HEK293 (cell line): ENCODE measurements at regions not wholly inside any gene's neighbourhood (a gene's known extent, or its start where the extent isn't known, plus 50 kb on each side); places are given as distances from the start of the nearest gene placed in this dataset.

Experiments
- CTCF ChIA-PET: fragments of 350-600 bp; formaldehyde crosslinking; extraction: SDS; loops from one replicate; lab custom pipeline; 2021; ENCODE audit warnings: antibody characterized with exemption; lab: Yijun Ruan, JAX
- POLR2A ChIA-PET: fragments of 300-600 bp; formaldehyde crosslinking; extraction: SDS; loops from one replicate; lab custom pipeline; 2020; ENCODE audit warnings: antibody characterized with exemption, inconsistent platforms; lab: Yijun Ruan, JAX
- H3K27ac ChIP-seq: fragments of 200-500 bp; sonication (Bioruptor generic); 2 replicates; pipeline ENCODE4 v1.5.1; 2014; ENCODE audit warnings: low read depth, low read length, control low read depth, inconsistent platforms; ENCODE audit errors: extremely low read depth
- H3K36me3 ChIP-seq, 2 experiments: fragments of 200-500 bp in 1 of 2; sonication (Bioruptor generic) in 1 of 2; 1 replicate in 1 of 2; 2 replicates in 1 of 2; pipeline ENCODE4 v1.5.1; 2014 to 2017; ENCODE audit warnings: inconsistent platforms in 2 of 2, low read length in 2 of 2; ENCODE audit not compliant: control insufficient read depth in 2 of 2, insufficient read depth in 1 of 2
- H3K4me1 ChIP-seq: fragments of 200-500 bp; sonication (Bioruptor generic); 2 replicates; pipeline ENCODE4 v1.5.1; 2014; ENCODE audit warnings: mild to moderate bottlenecking, low read length, inconsistent platforms; ENCODE audit not compliant: control insufficient read depth, insufficient read depth
- H3K4me3 ChIP-seq: 2 replicates; pipeline ENCODE4 v1.5.1; 2011; ENCODE audit warnings: low read depth, mild to moderate bottlenecking, control low read depth, low read length, moderate library complexity
- H3K9me3 ChIP-seq: fragments of 200-500 bp; sonication (Bioruptor generic); 2 replicates; pipeline ENCODE4 v1.5.1; 2014; ENCODE audit warnings: low read depth, low read length, inconsistent platforms; ENCODE audit not compliant: control insufficient read depth, insufficient read depth
- GLI2 ChIP-seq: fragments of 450-650 bp; formaldehyde crosslinking; IDR thresholded peaks from 2 replicates; pipeline ENCODE4; 2017; ENCODE audit warnings: missing biosample characterization, missing genetic modification characterization, low read depth, borderline replicate concordance
- PATZ1 ChIP-seq: fragments of 450-650 bp; formaldehyde crosslinking; IDR thresholded peaks from 2 replicates; pipeline ENCODE4 v1.5.1; 2016; ENCODE audit warnings: missing biosample characterization, missing genetic modification characterization
- PRDM4 ChIP-seq: fragments of 450-650 bp; formaldehyde crosslinking; IDR thresholded peaks from 2 replicates; pipeline ENCODE4 v1.5.1; 2017; ENCODE audit warnings: missing biosample characterization, missing genetic modification characterization
- SETDB1 ChIP-seq: IDR thresholded peaks from one replicate; pipeline ENCODE4 v1.6.1; 2017; ENCODE audit warnings: mild to moderate bottlenecking, low read length, moderate library complexity, mixed read lengths; ENCODE audit not compliant: insufficient read length
- SP3 ChIP-seq: fragments of 450-650 bp; formaldehyde crosslinking; IDR thresholded peaks from 2 replicates; pipeline ENCODE4 v1.5.1; 2016; ENCODE audit warnings: missing biosample characterization, missing genetic modification characterization
- ZBTB21 ChIP-seq: fragments of 450-650 bp; formaldehyde crosslinking; IDR thresholded peaks from 2 replicates; pipeline ENCODE4 v1.5.1; 2017; ENCODE audit warnings: missing biosample characterization, missing genetic modification characterization
- ZNF140 ChIP-seq: fragments of 450-650 bp; formaldehyde crosslinking; IDR thresholded peaks from 2 replicates; pipeline ENCODE4 v1.5.1; 2016; ENCODE audit warnings: missing biosample characterization, missing genetic modification characterization
- ZNF24 ChIP-seq: fragments of 450-650 bp; formaldehyde crosslinking; IDR thresholded peaks from 2 replicates; pipeline ENCODE4 v1.5.1; 2016; ENCODE audit warnings: missing biosample characterization, missing genetic modification characterization
- ZNF311 ChIP-seq: fragments of 450-650 bp; formaldehyde crosslinking; IDR thresholded peaks from 2 replicates; pipeline ENCODE4 v1.5.1; 2017; ENCODE audit warnings: missing biosample characterization, missing genetic modification characterization, borderline replicate concordance
- ZNF335 ChIP-seq: fragments of 450-650 bp; formaldehyde crosslinking; conservative IDR thresholded peaks from 2 replicates; pipeline ENCODE4 v1.5.1; 2016; ENCODE audit warnings: missing biosample characterization, missing genetic modification characterization
- ZNF350 ChIP-seq: fragments of 450-650 bp; formaldehyde crosslinking; IDR thresholded peaks from 2 replicates; pipeline ENCODE4 v1.5.0; 2017; ENCODE audit warnings: missing biosample characterization, mild to moderate bottlenecking, missing genetic modification characterization
- ZNF433 ChIP-seq: fragments of 450-650 bp; formaldehyde crosslinking; IDR thresholded peaks from 2 replicates; pipeline ENCODE4 v1.5.1; 2016; ENCODE audit warnings: missing biosample characterization, missing genetic modification characterization, low read depth
- ZNF513 ChIP-seq: fragments of 450-650 bp; IDR thresholded peaks from 2 replicates; pipeline ENCODE4 v1.5.1; 2018; ENCODE audit warnings: missing biosample characterization, missing genetic modification characterization
- ZNF677 ChIP-seq: fragments of 450-650 bp; IDR thresholded peaks from 2 replicates; pipeline ENCODE4 v1.5.0; 2018; ENCODE audit warnings: missing biosample characterization, mild to moderate bottlenecking, missing genetic modification characterization, moderate library complexity
- ZNF791 ChIP-seq: fragments of 450-650 bp; formaldehyde crosslinking; IDR thresholded peaks from 2 replicates; pipeline ENCODE4 v1.5.1; 2016; ENCODE audit warnings: missing biosample characterization, missing genetic modification characterization
- TF ChIP-seq, protein P1 (sequence below): fragments of 450-650 bp; formaldehyde crosslinking; IDR thresholded peaks from 2 replicates; pipeline ENCODE4 v1.5.0; 2017; ENCODE audit warnings: missing biosample characterization, missing genetic modification characterization, borderline replicate concordance
- TF ChIP-seq, protein P2 (sequence below): fragments of 450-650 bp; formaldehyde crosslinking; IDR thresholded peaks from 2 replicates; pipeline ENCODE4 v1.5.1; 2016; ENCODE audit warnings: missing biosample characterization, missing genetic modification characterization
- TF ChIP-seq, protein P3 (sequence below): fragments of 450-650 bp; formaldehyde crosslinking; IDR thresholded peaks from 2 replicates; pipeline ENCODE4 v1.5.1; 2016; ENCODE audit warnings: missing biosample characterization, missing genetic modification characterization

DNA sequence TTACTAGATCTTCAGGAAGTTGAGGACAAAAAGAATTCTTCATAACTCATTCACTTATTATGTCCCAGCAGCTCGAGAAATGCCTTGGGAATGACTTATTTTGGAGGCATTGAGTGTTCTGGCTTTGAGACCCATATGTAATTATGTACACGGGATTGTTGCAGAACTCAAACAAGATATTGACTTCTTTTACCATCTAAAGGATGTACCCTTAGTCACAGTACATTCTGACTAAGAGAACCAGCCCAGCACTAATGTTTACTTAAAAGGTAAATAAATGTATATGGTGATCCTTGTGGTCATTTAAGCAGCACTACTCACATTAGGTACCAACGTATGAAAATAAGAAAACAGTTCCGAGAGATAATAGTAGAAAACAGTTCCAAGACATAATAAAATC, 268.9 kb downstream of the ADCYAP1 start:
- CTCF ChIA-PET = no interaction called here
- TF ChIP-seq ZNF791 (no peak), ZNF311 (tag by site-specific recombination) (no peak), ZNF350 (tag by site-specific recombination) (no peak), ZBTB21 (tag by site-specific recombination) (no peak), ZNF433 (tag by site-specific recombination) (no peak), GLI2 (tag by site-specific recombination) (no peak)
- TF ChIP-seq, all 188 proteins: peak for 0
- no peak overlapping the region for H3K27ac ChIP-seq
- H3K4me3 ChIP-seq = no peak overlapping the region
- H3K9me3 ChIP-seq = no peaks in the 10 kb centered on the region
- POLR2A ChIA-PET = no interaction called here
- no peaks in the 10 kb centered on the region for H3K36me3 ChIP-seq
- no peaks in the 10 kb centered on the region for H3K4me1 ChIP-seq

GRCh38 chr18:1177232-1177631, 272.6 kb downstream of the ADCYAP1 start:
- H3K9me3 ChIP-seq = no peaks in the 10 kb centered on the region
- POLR2A ChIA-PET = no interaction called here
- no peak overlapping the region for H3K27ac ChIP-seq
- no peak overlapping the region for H3K4me3 ChIP-seq
- H3K36me3 ChIP-seq = no peaks in the 10 kb centered on the region
- CTCF ChIA-PET = no interaction called here
- H3K4me1 ChIP-seq = no peaks in the 10 kb centered on the region
- TF ChIP-seq ZNF791 = peak; percentile 87
- no peak for TF ChIP-seq ZNF335 (tag by site-specific recombination)
- TF ChIP-seq, all 188 proteins: peak for 1

GRCh38 chr18:1191341-1191740, 286.7 kb downstream of the ADCYAP1 start:
- H3K27ac ChIP-seq = no peak overlapping the region
- ChIA-PET POLR2A (no interaction called here), CTCF (no interaction called here)
- H3K9me3 ChIP-seq = no peaks in the 10 kb centered on the region
- no peaks in the 10 kb centered on the region for H3K36me3 ChIP-seq
- no peak overlapping the region for H3K4me3 ChIP-seq
- no peaks in the 10 kb centered on the region for H3K4me1 ChIP-seq
- no peak for TF ChIP-seq ZNF335 (tag by site-specific recombination)
- no peak for TF ChIP-seq SP3 (tag by site-specific recombination)
- no peak for TF ChIP-seq PATZ1 (tag by site-specific recombination)
- TF ChIP-seq ZNF24 (tag by site-specific recombination) = no peak
- TF ChIP-seq, protein P1, sequence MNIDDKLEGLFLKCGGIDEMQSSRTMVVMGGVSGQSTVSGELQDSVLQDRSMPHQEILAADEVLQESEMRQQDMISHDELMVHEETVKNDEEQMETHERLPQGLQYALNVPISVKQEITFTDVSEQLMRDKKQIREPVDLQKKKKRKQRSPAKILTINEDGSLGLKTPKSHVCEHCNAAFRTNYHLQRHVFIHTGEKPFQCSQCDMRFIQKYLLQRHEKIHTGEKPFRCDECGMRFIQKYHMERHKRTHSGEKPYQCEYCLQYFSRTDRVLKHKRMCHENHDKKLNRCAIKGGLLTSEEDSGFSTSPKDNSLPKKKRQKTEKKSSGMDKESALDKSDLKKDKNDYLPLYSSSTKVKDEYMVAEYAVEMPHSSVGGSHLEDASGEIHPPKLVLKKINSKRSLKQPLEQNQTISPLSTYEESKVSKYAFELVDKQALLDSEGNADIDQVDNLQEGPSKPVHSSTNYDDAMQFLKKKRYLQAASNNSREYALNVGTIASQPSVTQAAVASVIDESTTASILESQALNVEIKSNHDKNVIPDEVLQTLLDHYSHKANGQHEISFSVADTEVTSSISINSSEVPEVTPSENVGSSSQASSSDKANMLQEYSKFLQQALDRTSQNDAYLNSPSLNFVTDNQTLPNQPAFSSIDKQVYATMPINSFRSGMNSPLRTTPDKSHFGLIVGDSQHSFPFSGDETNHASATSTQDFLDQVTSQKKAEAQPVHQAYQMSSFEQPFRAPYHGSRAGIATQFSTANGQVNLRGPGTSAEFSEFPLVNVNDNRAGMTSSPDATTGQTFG (tag by site-specific recombination) = no peak
- TF ChIP-seq ZNF677 (tag by site-specific recombination) = no peak
- TF ChIP-seq SETDB1 = no peak
- TF ChIP-seq ZNF140 (tag by site-specific recombination) = no peak
- TF ChIP-seq, protein P2, sequence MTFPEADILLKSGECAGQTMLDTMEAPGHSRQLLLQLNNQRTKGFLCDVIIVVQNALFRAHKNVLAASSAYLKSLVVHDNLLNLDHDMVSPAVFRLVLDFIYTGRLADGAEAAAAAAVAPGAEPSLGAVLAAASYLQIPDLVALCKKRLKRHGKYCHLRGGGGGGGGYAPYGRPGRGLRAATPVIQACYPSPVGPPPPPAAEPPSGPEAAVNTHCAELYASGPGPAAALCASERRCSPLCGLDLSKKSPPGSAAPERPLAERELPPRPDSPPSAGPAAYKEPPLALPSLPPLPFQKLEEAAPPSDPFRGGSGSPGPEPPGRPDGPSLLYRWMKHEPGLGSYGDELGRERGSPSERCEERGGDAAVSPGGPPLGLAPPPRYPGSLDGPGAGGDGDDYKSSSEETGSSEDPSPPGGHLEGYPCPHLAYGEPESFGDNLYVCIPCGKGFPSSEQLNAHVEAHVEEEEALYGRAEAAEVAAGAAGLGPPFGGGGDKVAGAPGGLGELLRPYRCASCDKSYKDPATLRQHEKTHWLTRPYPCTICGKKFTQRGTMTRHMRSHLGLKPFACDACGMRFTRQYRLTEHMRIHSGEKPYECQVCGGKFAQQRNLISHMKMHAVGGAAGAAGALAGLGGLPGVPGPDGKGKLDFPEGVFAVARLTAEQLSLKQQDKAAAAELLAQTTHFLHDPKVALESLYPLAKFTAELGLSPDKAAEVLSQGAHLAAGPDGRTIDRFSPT (tag by site-specific recombination) = no peak
- TF ChIP-seq, protein P3, sequence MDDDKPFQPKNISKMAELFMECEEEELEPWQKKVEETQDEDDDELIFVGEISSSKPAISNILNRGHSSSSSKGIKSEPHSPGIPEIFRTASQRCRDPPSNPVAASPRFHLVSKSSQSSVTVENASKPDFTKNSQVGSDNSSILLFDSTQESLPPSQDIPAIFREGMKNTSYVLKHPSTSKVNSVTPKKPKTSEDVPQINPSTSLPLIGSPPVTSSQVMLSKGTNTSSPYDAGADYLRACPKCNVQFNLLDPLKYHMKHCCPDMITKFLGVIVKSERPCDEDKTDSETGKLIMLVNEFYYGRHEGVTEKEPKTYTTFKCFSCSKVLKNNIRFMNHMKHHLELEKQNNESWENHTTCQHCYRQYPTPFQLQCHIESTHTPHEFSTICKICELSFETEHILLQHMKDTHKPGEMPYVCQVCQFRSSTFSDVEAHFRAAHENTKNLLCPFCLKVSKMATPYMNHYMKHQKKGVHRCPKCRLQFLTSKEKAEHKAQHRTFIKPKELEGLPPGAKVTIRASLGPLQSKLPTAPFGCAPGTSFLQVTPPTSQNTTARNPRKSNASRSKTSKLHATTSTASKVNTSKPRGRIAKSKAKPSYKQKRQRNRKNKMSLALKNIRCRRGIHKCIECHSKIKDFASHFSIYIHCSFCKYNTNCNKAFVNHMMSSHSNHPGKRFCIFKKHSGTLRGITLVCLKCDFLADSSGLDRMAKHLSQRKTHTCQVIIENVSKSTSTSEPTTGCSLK (tag by site-specific recombination) = no peak
- TF ChIP-seq ZNF513 (tag by site-specific recombination) = no peak
- TF ChIP-seq PRDM4 = no peak
